ENCODE measurements at regions not wholly inside any gene's neighbourhood (a gene's known extent, or its start where the extent isn't known, plus 50 kb on each side); places are given as distances from the start of the nearest gene placed in this dataset.

GRCh38 chr9:82651474-82651873, 411.5 kb downstream of the RASEF start:
- TF ChIP-seq CTCF (IDR thresholded peaks at IDR 0.05) (no peak), EZH2 (IDR thresholded peaks at IDR 0.05; ENCODE audit: borderline replicate concordance, insufficient read depth, low read depth, low read length, poor library complexity, severe bottlenecking) (no peak)
